ENCODE measurements at regions not wholly inside any gene's neighbourhood (a gene's known extent, or its start where the extent isn't known, plus 50 kb on each side); places are given as distances from the start of the nearest gene placed in this dataset.

- no peaks in the 10 kb centered on the region for H4K20me1 ChIP-seq (replicated peaks; ENCODE audit: control insufficient read depth, insufficient read depth, low read length)
- no peak overlapping the region for H3K27ac ChIP-seq (ENCODE audit: extremely low read depth, low read depth, low read length)
- ChIA-PET POLR2A (no interaction called here), CTCF (ENCODE audit: low intra/inter-chr PET ratio) (no interaction called here)
- no peaks in the 10 kb centered on the region for H3K9me1 ChIP-seq (ENCODE audit: control insufficient read depth, insufficient read depth, low read length)
- no peak overlapping the region for H3K9ac ChIP-seq (ENCODE audit: insufficient read depth in 1 of 2, low read depth in 2 of 2, low read length in 2 of 2)
- H3K9me3 ChIP-seq (replicated peaks; ENCODE audit: control insufficient read depth, insufficient read depth, low read depth, low read length), result no peaks in the 10 kb centered on the region
- intact Hi-C loops (cut with micrococcal nuclease), result no loop called here
- BruUV-seq (replicated peaks), result no TSS peak
- H3K4me2 ChIP-seq (ENCODE audit: insufficient read depth, low read length), result no peak overlapping the region
- no peaks in the 10 kb centered on the region for H3K4me1 ChIP-seq (replicated peaks in 1 of 2; ENCODE audit: control insufficient read depth in 2 of 2, insufficient read depth in 2 of 2, low read length in 2 of 2)
- no peaks in the 10 kb centered on the region for H3K27me3 ChIP-seq (ENCODE audit: control insufficient read depth in 2 of 2, insufficient read depth in 2 of 2, low read length in 2 of 2)
- no peak overlapping the region for H2AFZ ChIP-seq (ENCODE audit: low read depth, low read length)
- WGBS (ENCODE audit: insufficient coverage, low coverage, missing lambda C conversion rate), result 0% methylated on average over 2 of the region's 2 CpGs
- TF ChIP-seq SRSF7 (optimal IDR thresholded peaks at IDR 0.05; ENCODE audit: low read depth, low read length) (no peak), BRCA1 (IDR thresholded peaks at IDR 0.05) (no peak), BRCA1 (CRISPR knock-in tag; IDR thresholded peaks at IDR 0.05) (no peak), GTF3C2 (IDR thresholded peaks at IDR 0.05; ENCODE audit: borderline replicate concordance, extremely low read depth, insufficient read length) (no peak), ZBED1 (IDR thresholded peaks at IDR 0.05) (no peak), MEF2D (tag; conservative IDR thresholded peaks at IDR 0.05; ENCODE audit: low read depth) (no peak), BACH1 (tag; IDR thresholded peaks at IDR 0.05) (no peak), KLF1 (tag; IDR thresholded peaks at IDR 0.05) (no peak), RREB1 (CRISPR knock-in tag; IDR thresholded peaks at IDR 0.05) (no peak), KAT8 (IDR thresholded peaks at IDR 0.05; ENCODE audit: low read depth) (no peak), YY1 (IDR thresholded peaks at IDR 0.05; ENCODE audit: borderline replicate concordance in 1 of 3, control insufficient read depth in 1 of 3, extremely low read depth in 1 of 3, insufficient read depth in 3 of 3, insufficient read length in 1 of 3, insufficient replicate concordance in 2 of 3, low read depth in 1 of 3, low read length in 2 of 3) (no peak), FOXP1 (CRISPR knock-in tag; IDR thresholded peaks at IDR 0.05) (no peak), RBM25 (IDR thresholded peaks at IDR 0.05; ENCODE audit: low read depth, low read length, severe bottlenecking) (no peak), ZNF408 (CRISPR knock-in tag; IDR thresholded peaks at IDR 0.05; ENCODE audit: low read depth) (no peak), ZNF764 (CRISPR knock-in tag; IDR thresholded peaks at IDR 0.05; ENCODE audit: low read depth) (no peak), CBFA2T3 (IDR thresholded peaks at IDR 0.05) (no peak)
- FAIRE-seq (no peak), DNase-seq (ENCODE audit: extremely low read depth in 1 of 4, low spot score in 3 of 4) (no peak), ATAC-seq (no peak)
- in situ Hi-C loops (cut with MboI), result no loop called here
- no peaks in the 10 kb centered on the region for H3K79me2 ChIP-seq (ENCODE audit: control insufficient read depth, insufficient read depth, low read length)
- H3K4me3 ChIP-seq, result no peak overlapping the region
- no peaks in the 10 kb centered on the region for H3K36me3 ChIP-seq (ENCODE audit: control insufficient read depth, insufficient read depth, low read length)
Observed at GRCh38 chr3:189459231-189459630, 172.0 kb upstream of the TP63 start.

Data from K562 (cell line).